ENCODE measurements at regions not wholly inside any gene's neighbourhood (a gene's known extent, or its start where the extent isn't known, plus 50 kb on each side); places are given as distances from the start of the nearest gene placed in this dataset.

- Histone ChIP-seq H3K4me3 (replicated peaks in 1 of 3; ENCODE audit: insufficient read depth in 1 of 3, low read depth in 2 of 3, low read length in 3 of 3) (no peak overlapping the region), H2AFZ (ENCODE audit: low read length) (no peak overlapping the region), H3K79me2 (ENCODE audit: insufficient read depth, low read length) (no peaks in the 10 kb centered on the region), H3K9ac (ENCODE audit: insufficient read depth, low read depth, low read length) (no peak overlapping the region), H3K4me1 (ENCODE audit: insufficient read depth, low read length) (no peaks in the 10 kb centered on the region), H3K27me3 (ENCODE audit: control insufficient read depth in 1 of 2, insufficient read depth in 2 of 2, low read length in 2 of 2) (no peaks in the 10 kb centered on the region), H4K20me1 (ENCODE audit: insufficient read depth, low read length) (no peaks in the 10 kb centered on the region), H3K36me3 (replicated peaks in 1 of 2; ENCODE audit: control insufficient read depth in 1 of 2, insufficient read depth in 2 of 2, low read length in 2 of 2) (no peaks in the 10 kb centered on the region), H3K4me2 (ENCODE audit: low read depth, low read length) (no peak overlapping the region), H3K27ac (ENCODE audit: extremely low read length, insufficient read depth, low read length) (no peak overlapping the region), H3K9me3 (ENCODE audit: low read length) (0 out of 2 replicates have a peak, but pooled peaks cover 4% of the 10 kb centered on the region)
- intact Hi-C loops (cut with micrococcal nuclease; ENCODE audit: unreplicated experiment), result no loop called here
- CTCF ChIA-PET (ENCODE audit: low intra/inter-chr PET ratio, low total read pairs), result no interaction called here
- ATAC-seq (no peak), DNase-seq (ENCODE audit: low spot score) (no peak), FAIRE-seq (no peak)
- POLR2A ChIA-PET, result no interaction called here
- no TSS peak for BruUV-seq (replicated peaks)
- WGBS (ENCODE audit: low lambda C conversion rate), result no CpG with 5 or more reads among the region's 4 CpGs
- TF ChIP-seq ZC3H4 (CRISPR knock-in tag; IDR thresholded peaks at IDR 0.05; ENCODE audit: borderline replicate concordance) (no peak), ZSCAN22 (CRISPR knock-in tag; IDR thresholded peaks at IDR 0.05) (no peak), ELF3 (CRISPR knock-in tag; IDR thresholded peaks at IDR 0.05) (no peak)
- in situ Hi-C loops (cut with HindIII; ENCODE audit: extremely low pct_ligation_motif_present, low pct_unique_long_range_greater_than_20kb), result no loop called here
These were observed 368.8 kb downstream of the SUCLA2 start for GRCh38 chr13:47632311-47632710.

DNA sequence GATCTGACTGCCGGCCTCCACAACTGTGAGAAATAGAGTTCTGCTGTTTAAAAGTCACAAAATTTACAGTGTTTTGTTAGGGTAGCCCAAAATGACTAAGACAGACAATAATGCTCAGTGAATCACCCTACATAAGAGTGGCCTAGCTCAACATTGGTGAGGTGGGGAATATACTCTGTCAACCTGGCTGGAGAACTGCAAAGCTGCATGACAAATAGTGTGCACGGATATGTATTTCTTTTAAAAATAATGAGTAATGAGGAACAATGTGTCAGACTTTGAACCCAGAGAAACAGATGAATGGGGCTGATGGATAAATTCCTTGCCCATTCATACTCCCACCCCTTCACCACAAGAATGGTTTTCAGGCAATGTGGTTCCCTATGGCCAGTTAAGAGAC lies 372.4 kb downstream of the SUCLA2 start:
- FAIRE-seq (no peak), DNase-seq (ENCODE audit: low spot score) (no peak), ATAC-seq (no peak)
- Histone ChIP-seq H3K4me3 (replicated peaks in 1 of 3; ENCODE audit: insufficient read depth in 1 of 3, low read depth in 2 of 3, low read length in 3 of 3) (no peak overlapping the region), H3K27me3 (ENCODE audit: control insufficient read depth in 1 of 2, insufficient read depth in 2 of 2, low read length in 2 of 2) (no peaks in the 10 kb centered on the region), H3K79me2 (ENCODE audit: insufficient read depth, low read length) (no peaks in the 10 kb centered on the region), H3K9me3 (ENCODE audit: low read length) (0 out of 2 replicates have a peak, but pooled peaks cover 4% of the 10 kb centered on the region), H3K27ac (ENCODE audit: extremely low read length, insufficient read depth, low read length) (no peak overlapping the region), H3K36me3 (replicated peaks in 1 of 2; ENCODE audit: control insufficient read depth in 1 of 2, insufficient read depth in 2 of 2, low read length in 2 of 2) (no peaks in the 10 kb centered on the region), H3K4me1 (ENCODE audit: insufficient read depth, low read length) (no peaks in the 10 kb centered on the region), H3K4me2 (ENCODE audit: low read depth, low read length) (no peak overlapping the region), H4K20me1 (ENCODE audit: insufficient read depth, low read length) (no peaks in the 10 kb centered on the region), H2AFZ (ENCODE audit: low read length) (no peak overlapping the region), H3K9ac (ENCODE audit: insufficient read depth, low read depth, low read length) (no peak overlapping the region)
- TF ChIP-seq ZNF777 (CRISPR knock-in tag; IDR thresholded peaks at IDR 0.05), result no peak
- no peak for TF ChIP-seq MEIS2 (CRISPR knock-in tag; IDR thresholded peaks at IDR 0.05)
- TF ChIP-seq E2F1 (CRISPR knock-in tag; IDR thresholded peaks at IDR 0.05), result no peak
- no peak for TF ChIP-seq HES4 (CRISPR knock-in tag; IDR thresholded peaks at IDR 0.05; ENCODE audit: borderline replicate concordance)
- TF ChIP-seq FOSL1 (CRISPR knock-in tag; IDR thresholded peaks at IDR 0.05; ENCODE audit: borderline replicate concordance), result no peak
- no peak for TF ChIP-seq NPAS2 (CRISPR knock-in tag; IDR thresholded peaks at IDR 0.05; ENCODE audit: borderline replicate concordance)
- CTCF ChIA-PET (ENCODE audit: low intra/inter-chr PET ratio, low total read pairs), result no interaction called here
- POLR2A ChIA-PET, result no interaction called here
- in situ Hi-C loops (cut with HindIII; ENCODE audit: extremely low pct_ligation_motif_present, low pct_unique_long_range_greater_than_20kb) (no loop called here), intact Hi-C loops (cut with micrococcal nuclease; ENCODE audit: unreplicated experiment) (no loop called here)
- 0% methylated on average over 2 of the region's 2 CpGs for WGBS (ENCODE audit: low lambda C conversion rate)
- no TSS peak for BruUV-seq (replicated peaks)

Measured in HepG2 (cell line).